HEK293T (cell line): ENCODE measurements at regions not wholly inside any gene's neighbourhood (a gene's known extent, or its start where the extent isn't known, plus 50 kb on each side); places are given as distances from the start of the nearest gene placed in this dataset.

Experiments used
- FOXK2 ChIP-seq: fragments of 450-650 bp; IDR thresholded peaks from 2 replicates; pipeline ENCODE4 v1.6.1; 2016; ENCODE audit warnings: mild to moderate bottlenecking
- HDGF ChIP-seq: fragments of 450-650 bp; IDR thresholded peaks from 2 replicates; pipeline ENCODE4 v1.6.1; 2017; ENCODE audit warnings: antibody characterized with exemption, borderline replicate concordance
- ZNF384 ChIP-seq: fragments of 450-650 bp; IDR thresholded peaks from 2 replicates; pipeline ENCODE4 v1.6.1; 2016

- TF ChIP-seq ZNF384 (no peak), HDGF (no peak), FOXK2 (no peak)
Observed at GRCh38 chr2:129274918-129275317, 704.5 kb upstream of the RAB6C start.
